Nucleus accumbens (tissue), 56 donors: ENCODE measurements at regions not wholly inside any gene's neighbourhood (a gene's known extent, or its start where the extent isn't known, plus 50 kb on each side); places are given as distances from the start of the nearest gene placed in this dataset.

ENCODE experiments used
- DNase-seq, 56 donors: peaks; one replicate each; lab custom pipeline; 2025; lab: John Stamatoyannopoulos, UW

- no peak for DNase-seq
These were observed 741.0 kb downstream of the UQCRFS1 start for GRCh38 chr19:28471731-28472510.

GRCh38 chr19:28469544-28469943 is 743.4 kb downstream of the UQCRFS1 start:
- DNase-seq = no peak

GRCh38 chr19:28468701-28469459 is 744.1 kb downstream of the UQCRFS1 start:
- DNase-seq = peak in 3 of 56 donors; percentile 0 to 8 (median 2)

- DNase-seq = peak in 32 of 56 donors; percentile 1 to 76 (median 17)
These were observed 746.6 kb downstream of the UQCRFS1 start for GRCh38 chr19:28466107-28467045.

GRCh38 chr19:28465371-28466086 is 747.4 kb downstream of the UQCRFS1 start:
- no peak for DNase-seq

- no peak for DNase-seq
These were observed 749.4 kb downstream of the UQCRFS1 start for GRCh38 chr19:28463493-28464053.

- DNase-seq = no peak
These were observed 755.3 kb downstream of the UQCRFS1 start for GRCh38 chr19:28457620-28458019.

- DNase-seq = no peak
These were observed 756.1 kb downstream of the UQCRFS1 start for GRCh38 chr19:28456708-28457320.

GRCh38 chr19:28456252-28456651 is 756.7 kb downstream of the UQCRFS1 start:
- no peak for DNase-seq

- DNase-seq = no peak
These were observed 758.9 kb downstream of the UQCRFS1 start for GRCh38 chr19:28454083-28454482.

GRCh38 chr19:28453420-28453819 is 759.5 kb downstream of the UQCRFS1 start:
- no peak for DNase-seq

- no peak for DNase-seq
These were observed 763.1 kb downstream of the UQCRFS1 start for GRCh38 chr19:28449803-28450202.

- DNase-seq = no peak
These were observed 766.4 kb downstream of the UQCRFS1 start for GRCh38 chr19:28446511-28446910.

- no peak for DNase-seq
These were observed 767.1 kb downstream of the UQCRFS1 start for GRCh38 chr19:28445826-28446225.

- DNase-seq = no peak
These were observed 768.6 kb downstream of the UQCRFS1 start for GRCh38 chr19:28444362-28444761.

GRCh38 chr19:28443361-28443760 is 769.6 kb downstream of the UQCRFS1 start:
- DNase-seq = no peak

GRCh38 chr19:28437390-28438346 is 775.3 kb downstream of the UQCRFS1 start:
- no peak for DNase-seq

- no peak for DNase-seq
These were observed 776.6 kb downstream of the UQCRFS1 start for GRCh38 chr19:28436320-28436719.
